ENCODE measurements at regions not wholly inside any gene's neighbourhood (a gene's known extent, or its start where the extent isn't known, plus 50 kb on each side); places are given as distances from the start of the nearest gene placed in this dataset.
"Not testable (repeated sequence)": the region's sequence is repeated elsewhere in the genome, so short reads cannot be mapped to it uniquely, and the experiment has no call there.

DNA sequence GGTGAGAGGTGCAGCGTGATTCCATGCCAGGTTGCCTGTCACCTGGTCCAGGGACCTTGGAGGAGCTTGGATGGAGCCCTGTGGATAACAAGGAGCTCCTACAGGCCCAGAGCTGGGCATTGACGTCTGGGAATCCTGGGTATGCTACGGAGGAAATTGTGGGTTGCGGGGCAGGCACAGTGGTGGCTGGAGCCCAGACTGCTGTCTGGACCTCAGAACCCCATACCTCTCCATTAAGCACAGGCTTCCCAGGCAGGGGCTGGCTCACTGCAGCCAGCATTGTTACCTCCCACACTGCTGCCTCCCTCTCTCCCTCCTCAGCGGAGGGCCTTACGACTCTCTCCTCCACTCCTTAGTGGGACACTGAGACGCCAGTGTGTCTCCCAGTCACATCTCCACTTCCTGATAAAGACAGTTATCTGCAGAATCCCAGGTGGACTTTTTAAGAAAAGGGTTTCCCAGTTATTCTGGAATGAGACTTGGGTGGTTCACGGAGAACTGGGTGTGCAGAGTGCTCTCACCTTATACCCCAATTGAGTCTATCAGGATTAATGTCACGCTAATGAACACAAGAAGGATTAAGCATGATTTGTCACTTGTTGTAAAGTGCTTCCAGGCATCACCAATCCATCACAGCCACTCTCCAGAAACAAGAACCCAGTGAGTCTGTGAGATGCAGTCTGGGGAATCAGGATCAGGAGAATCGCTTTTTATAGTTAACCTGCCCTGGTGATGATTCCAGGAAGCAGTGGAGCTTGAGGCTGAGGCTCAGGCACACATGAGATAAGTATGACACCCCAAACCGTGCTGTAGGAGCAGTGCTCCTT, 309.4 kb downstream of the RPS24 start:
- no peak for DNase-seq (ENCODE audit: low read depth)

DNA sequence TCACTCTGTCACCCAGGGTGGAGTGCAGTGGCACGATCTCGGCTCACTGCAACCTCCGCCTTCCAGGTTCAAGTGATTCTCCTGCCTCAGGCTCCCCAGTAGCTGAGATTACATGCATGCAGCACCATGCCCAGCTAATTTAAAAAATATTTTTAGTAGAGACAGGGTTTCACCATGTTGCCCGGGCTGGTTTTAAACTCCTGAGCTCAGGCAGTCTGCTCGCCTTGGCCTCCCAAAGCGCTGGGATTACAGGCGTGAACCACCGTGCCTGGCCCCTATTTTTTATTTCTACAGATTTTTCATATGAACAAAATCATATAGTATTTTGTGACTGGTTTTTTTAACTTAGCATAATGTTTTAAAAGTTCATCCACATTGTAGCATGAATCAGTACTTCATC, 310.6 kb downstream of the RPS24 start:
- not testable (repeated sequence) for DNase-seq (ENCODE audit: low read depth)

DNA sequence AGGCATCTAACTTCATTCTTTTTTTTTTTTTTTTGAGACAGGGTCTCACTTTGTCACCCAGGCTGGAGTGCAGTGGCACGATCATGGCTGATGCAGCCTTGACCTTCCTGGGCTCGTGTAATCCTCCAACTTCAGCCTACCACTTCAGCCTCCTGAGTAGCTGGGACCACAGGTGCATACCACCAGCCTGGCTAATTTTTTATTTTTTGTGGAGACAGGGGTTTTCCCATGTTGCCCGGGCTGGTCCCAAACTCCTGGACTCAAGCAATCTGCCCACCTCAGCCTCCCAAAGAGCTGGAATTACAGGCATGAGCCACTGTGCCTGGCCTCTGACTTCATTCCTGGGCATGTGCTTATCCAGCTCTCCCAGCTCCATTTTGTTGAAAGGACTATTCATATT, 311.9 kb downstream of the RPS24 start:
- not testable (repeated sequence) for DNase-seq (ENCODE audit: low read depth)

DNA sequence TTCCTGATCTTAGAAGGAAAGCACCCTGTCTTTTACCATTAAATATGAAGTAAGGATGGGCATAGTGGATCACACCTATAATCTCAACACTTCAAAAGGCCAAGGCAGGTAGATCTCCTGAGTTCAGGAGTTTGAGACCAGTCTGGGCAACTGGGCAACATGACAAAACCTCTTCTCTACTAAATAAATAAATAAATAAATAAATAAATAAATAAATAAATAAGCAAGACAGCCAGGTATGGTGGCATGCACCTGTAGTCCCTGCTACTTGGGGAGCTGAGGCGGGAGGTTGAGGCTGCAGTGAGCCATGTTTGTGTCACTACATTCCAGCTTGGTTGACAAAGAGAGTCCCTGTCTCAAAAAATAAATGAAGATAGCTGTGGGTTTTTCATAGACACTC, 313.1 kb downstream of the RPS24 start:
- DNase-seq (ENCODE audit: low read depth) = no peak

GRCh38 chr10:78348411-78349164, 314.9 kb downstream of the RPS24 start:
- no peak for DNase-seq (ENCODE audit: low read depth)

GRCh38 chr10:78349165-78349516, 315.5 kb downstream of the RPS24 start:
- DNase-seq (ENCODE audit: low read depth) = no peak

DNA sequence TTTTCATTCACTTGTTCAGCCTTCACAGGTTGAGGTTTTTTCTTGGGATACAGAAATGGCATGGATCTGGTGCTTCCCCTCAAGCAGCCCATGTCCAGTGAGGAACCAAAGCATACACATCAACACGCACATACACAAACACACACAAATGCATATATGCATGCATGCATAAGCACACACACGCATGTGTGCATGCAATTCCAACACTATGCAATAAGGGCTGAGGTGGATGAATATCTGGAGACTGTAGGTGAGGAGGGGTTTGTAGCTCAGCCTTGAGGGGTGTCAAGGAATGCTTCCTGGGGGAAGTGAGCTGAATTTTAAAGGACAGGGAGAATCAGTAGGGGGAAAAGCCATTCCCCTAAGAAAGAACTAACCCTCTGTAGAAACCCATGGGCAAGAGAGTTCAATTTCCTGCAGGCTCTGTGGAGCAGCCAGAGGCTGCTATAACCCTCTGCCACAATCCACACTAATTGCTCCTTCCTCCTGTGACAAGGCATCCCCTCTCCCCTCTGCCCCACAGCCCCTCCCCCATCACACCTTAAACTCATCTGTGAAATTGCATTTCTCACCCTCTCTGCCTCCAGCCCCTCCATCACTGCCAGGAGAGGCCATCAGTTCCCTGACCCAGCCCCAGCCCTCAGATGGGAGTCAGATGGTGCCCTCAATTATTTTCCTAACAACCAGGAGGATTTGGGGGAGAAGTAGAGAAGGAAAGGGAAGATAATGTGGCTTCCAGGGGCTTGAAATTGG, 316.4 kb downstream of the RPS24 start:
- no peak for DNase-seq (ENCODE audit: low read depth)

DNA sequence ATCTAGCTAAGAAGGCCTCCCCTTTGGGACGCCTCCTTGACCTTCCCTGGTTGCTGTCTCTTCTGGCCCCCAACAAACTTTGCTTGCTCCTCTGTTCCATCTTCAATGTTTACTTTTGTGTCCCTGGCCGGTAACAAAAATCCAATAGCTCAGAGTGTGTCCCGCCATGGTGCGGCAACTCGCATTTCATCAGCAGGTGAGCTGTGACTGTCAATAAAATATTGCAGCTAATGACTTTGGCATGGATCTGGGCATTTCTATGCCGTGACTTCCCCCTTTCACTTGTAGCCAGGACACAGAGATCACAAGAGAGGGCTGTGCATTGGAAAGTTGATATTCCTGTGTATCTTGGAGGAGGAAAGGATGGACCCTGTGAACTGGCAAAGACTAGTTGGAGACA, 317.6 kb downstream of the RPS24 start:
- DNase-seq (ENCODE audit: low read depth) = no peak

GRCh38 chr10:78351809-78352208, 318.1 kb downstream of the RPS24 start:
- DNase-seq (ENCODE audit: low read depth) = no peak

GRCh38 chr10:78353636-78354035, 320.0 kb downstream of the RPS24 start:
- no peak for DNase-seq (ENCODE audit: low read depth)

DNA sequence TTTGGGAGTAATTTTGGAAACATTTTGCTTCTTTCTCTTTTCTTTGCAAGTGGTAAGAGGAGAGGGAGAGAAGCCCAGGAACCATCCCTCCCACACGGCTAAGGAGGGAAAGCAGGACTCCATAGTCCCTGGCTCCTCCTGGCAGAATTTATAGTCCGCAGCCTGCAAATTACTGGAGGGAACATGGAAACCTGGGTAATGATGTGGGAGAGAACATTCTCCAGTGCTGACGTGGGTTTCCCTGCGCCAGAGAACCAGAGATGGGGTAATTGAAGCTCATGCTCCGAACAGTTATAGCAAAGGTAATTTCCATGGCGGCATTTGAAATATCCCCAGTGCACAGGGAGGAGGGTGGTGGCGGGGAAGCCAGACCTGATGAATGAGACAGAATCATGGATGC, 320.4 kb downstream of the RPS24 start:
- DNase-seq (ENCODE audit: low read depth) = no peak

DNA sequence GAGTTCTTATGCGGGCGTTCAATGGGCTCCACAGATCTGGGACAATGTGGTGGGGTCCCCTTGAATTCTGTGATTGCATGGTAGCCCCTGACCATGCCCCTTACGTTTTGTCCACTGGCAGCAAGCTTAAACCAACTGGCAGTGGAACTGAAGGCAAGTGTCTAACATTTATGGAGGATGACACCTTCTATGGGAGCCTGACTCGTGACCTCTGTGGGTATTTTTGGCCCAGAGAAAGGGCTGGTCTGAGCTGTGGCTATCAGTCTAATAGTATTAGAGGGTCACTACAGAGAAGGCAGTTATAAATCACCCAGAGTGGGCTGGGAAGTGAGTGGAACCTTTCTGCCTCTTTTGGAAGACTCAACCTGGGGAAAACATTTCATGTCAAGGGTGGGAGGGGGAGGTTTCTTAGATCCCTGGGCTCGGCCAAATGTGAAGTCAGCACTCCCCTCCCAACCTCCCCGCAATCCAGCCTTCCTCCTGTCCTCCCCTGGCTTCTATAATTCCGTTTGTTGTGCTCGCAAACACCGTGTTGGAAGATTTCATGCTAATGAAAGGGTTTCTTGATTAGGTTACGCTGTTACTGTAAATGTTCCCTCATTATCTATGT, 322.7 kb downstream of the RPS24 start:
- no peak for DNase-seq (ENCODE audit: low read depth)

DNA sequence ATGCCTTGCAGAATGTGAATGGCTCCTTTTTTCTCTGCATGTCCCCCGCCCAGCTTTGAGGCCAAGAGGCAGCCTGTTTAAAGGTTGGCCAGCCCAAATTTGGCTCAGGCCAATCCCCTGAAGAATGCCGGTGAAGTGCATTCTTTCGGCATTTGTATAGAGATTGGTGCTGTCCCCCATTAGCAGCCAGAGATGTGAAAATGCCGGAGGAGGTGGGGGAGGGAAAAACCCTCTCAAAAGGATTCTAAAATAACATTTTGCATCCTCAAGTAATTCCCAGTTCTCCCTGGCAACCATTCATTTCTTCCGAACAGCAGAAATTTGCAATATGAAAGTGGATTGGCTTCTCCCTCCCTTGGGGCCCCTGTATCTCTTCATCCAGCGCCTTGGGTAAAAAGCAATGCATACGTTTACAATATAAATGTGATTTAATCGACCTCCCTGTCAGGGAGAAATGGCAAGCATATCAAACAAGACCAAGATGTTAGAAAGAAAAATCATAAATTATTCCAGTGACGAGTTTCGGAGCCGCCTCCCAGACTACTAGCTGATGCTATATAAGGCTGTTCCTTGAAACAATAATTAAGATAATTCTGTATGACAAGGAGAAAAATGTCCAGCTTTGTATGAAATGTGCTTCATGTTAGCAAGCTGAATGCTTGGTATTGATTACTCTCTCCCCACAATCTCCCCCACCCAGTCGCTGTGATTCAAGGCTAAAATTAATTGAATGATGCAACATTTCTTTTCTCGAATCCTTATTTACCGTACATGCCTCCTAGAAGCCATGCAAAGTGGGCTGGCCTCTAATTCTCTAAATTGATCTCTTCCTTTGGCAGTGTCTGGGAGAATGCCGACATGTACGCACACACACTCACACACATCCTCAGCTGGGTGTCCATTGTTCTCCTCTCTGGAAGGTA, 323.7 kb downstream of the RPS24 start:
- no peak for DNase-seq (ENCODE audit: low read depth)

- DNase-seq (ENCODE audit: low read depth) = no peak
These were observed 324.7 kb downstream of the RPS24 start for GRCh38 chr10:78358351-78358750.

DNA sequence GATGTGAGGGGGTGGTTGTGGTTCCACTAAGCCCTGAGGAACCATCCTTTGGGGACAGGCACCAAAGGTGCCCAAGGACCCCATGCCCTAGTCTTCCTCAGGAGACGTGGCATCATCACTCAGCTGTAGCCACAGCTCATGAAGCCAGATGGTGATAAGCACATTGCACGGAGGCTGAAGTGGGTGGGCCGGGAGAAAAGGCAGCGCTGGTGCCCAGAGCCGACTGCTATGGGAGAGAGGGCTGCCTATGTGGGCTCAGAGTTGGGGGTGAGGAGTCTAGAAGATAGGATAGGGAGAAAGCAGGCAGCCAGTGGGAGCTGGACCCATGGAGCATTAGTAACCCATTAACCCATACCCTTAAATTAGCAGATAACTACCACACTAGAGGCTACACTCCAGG, 325.3 kb downstream of the RPS24 start:
- DNase-seq (ENCODE audit: low read depth) = no peak

GRCh38 chr10:78359640-78360091, 326.0 kb downstream of the RPS24 start:
- no peak for DNase-seq (ENCODE audit: low read depth)

GRCh38 chr10:78360284-78360683, 326.6 kb downstream of the RPS24 start:
- DNase-seq (ENCODE audit: low read depth) = no peak

DNA sequence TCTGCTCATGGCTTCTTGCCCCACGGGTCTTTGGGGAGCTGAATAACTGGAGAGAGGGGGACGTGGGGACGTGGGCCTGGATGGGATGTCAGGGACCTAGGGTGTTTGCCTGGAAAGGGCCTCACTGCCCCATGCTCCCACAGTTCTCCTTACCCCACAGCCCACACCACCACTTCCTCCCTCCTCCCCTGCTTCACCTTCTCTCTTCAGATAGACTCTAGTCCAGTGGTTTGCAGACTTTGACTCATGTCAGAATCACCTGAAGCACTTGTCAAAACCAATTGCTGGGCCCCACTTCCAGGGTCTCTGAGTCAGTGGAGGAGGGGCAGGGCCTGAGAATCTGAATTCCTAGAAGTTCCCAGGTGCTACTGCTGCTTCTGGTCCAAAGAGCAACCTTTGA, 327.4 kb downstream of the RPS24 start:
- DNase-seq (ENCODE audit: low read depth) = no peak

GRCh38 chr10:78362406-78363022, 328.9 kb downstream of the RPS24 start:
- peak; percentile 22 for DNase-seq (ENCODE audit: low read depth)

DNA sequence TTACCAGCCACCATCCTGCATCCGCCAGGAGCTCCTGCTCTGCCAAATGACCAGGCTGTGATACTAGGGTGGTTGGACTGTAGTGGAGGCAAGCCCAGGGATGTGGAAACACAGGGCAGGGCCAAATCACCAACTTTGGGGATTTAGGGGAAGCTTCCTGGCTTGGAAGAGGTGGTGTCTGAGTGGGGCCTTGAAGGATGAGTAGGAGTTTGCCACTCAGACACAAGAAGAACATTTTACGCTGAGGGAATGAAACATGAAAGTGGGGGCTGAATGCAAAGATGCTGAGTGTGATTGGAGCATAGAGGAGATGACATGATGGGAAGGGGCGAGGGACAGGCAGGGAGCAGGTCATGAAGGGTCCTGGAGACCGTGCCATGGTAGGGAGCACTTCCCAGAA, 329.5 kb downstream of the RPS24 start:
- no peak for DNase-seq (ENCODE audit: low read depth)

- no peak for DNase-seq (ENCODE audit: low read depth)
These were observed 332.0 kb downstream of the RPS24 start for GRCh38 chr10:78365694-78366093.

Data from iris pigment epithelial cell (primary cell).